ENCODE measurements at regions not wholly inside any gene's neighbourhood (a gene's known extent, or its start where the extent isn't known, plus 50 kb on each side); places are given as distances from the start of the nearest gene placed in this dataset.
"Not testable (repeated sequence)": the region's sequence is repeated elsewhere in the genome, so short reads cannot be mapped to it uniquely, and the experiment has no call there.

DNA sequence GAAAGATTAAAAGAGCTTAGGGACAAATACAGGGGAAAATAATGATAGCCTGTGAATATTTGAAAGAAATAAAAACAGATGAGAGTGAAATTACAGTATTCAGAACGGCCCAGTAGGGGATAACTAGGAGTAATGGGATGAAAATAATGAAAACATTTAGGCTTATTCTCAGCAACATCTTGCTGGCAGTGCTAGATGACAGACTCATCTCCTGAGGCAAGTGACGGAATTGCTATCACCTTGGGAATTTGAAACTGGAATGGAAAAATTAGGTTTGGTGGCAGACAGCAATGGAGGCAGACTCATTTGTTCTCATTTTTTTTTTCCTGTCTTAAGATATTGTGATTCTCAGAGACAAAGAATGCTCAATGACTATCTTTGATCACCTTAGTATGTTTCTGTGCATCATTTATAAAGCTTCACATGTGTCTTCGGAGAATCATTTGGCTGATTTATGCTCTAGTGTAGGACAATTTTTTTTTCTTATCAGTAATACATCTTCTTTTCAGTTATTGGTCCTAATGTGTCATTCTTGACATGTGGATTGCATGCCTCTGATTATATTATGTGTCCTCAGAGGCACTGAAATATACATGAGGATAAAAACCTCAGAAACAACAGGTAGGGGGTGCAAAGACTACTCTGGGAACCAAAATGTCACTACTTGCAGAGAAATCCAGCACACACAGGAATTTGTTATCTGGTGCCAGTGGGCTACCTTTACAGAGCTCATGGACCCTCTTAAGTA, 711.7 kb downstream of the EDEM1 start:
- Mint-ChIP-seq H3K4me1 (ENCODE audit: low read depth) (no peaks in the 10 kb centered on the region), H3K27ac (no peak overlapping the region), H3K27me3 (no peaks in the 10 kb centered on the region), H3K4me3 (no peak overlapping the region), H3K9me3 (peaks cover 8% of the 10 kb centered on the region), H3K36me3 (ENCODE audit: low read depth) (no peaks in the 10 kb centered on the region)

DNA sequence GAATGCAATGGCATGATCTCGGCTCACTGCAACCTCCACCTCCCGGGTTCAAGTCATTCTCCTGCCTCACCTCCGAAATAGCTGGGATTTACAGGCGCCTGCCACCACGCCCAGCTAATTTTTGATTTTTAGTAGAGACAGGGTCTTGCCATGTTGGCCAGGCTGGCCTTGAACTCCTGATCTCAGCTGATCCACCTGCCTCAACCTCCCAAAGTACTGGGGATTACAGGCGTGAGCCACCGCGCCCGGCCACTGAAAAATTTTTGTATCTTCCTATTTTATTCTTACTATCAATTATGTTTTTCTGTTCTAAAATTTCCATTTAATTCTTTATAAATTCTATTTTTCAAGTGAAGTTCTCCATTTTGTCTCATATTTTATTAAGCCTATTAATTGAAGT, 730.4 kb downstream of the EDEM1 start:
- Mint-ChIP-seq H3K27me3 (no peaks in the 10 kb centered on the region), H3K36me3 (ENCODE audit: low read depth) (no peaks in the 10 kb centered on the region), H3K9me3 (peaks cover 7% of the 10 kb centered on the region), H3K4me3 (no peak overlapping the region), H3K27ac (no peak overlapping the region), H3K4me1 (ENCODE audit: low read depth) (no peaks in the 10 kb centered on the region)

DNA sequence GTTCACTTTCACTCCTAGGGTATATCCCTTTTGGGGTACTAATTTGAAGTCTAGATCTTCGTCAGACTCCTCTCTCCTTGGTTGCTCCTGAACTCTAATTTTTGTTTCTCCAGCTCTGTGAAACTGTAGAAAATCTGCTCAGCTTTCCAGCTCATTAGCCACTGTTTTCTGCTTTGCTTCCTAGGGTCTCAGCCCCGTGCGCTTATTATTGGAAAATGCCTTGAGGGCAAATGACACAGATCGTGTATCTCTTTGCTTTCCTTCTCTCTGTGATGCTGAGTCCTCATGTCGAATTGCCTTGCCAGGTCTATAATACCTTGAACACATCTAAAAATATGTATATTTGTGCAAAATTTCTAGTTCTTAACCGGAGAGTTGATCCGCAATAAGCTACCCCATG, 731.1 kb downstream of the EDEM1 start:
- Mint-ChIP-seq H3K27me3 (no peaks in the 10 kb centered on the region), H3K4me1 (ENCODE audit: low read depth) (no peaks in the 10 kb centered on the region), H3K36me3 (ENCODE audit: low read depth) (no peaks in the 10 kb centered on the region), H3K27ac (no peak overlapping the region), H3K9me3 (peaks cover 10% of the 10 kb centered on the region), H3K4me3 (no peak overlapping the region)

DNA sequence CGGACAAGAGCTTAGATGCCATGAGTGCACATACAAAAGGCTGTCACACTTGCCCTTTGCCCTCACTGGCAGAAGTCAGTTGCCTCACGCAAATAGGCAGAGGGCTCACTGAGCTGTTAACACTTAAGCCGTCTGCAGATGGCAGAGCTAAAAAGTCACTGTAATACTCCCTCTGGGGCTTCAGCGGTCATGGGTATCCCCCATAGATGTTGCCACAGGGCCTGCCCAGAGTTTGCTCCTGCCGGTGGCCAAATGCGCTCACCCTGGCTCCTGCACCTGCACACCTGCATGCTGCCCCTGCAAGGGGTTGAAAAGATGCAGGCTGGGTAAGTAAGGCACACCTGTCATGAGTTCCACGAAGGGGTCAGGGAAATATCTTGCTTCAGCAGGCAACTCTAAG, 741.5 kb downstream of the EDEM1 start:
- no peak overlapping the region for H3K4me3 Mint-ChIP-seq
- H3K9me3 Mint-ChIP-seq: peaks cover 4% of the 10 kb centered on the region
- no peak overlapping the region for H3K27ac Mint-ChIP-seq
- H3K36me3 Mint-ChIP-seq (ENCODE audit: low read depth): no peaks in the 10 kb centered on the region
- no peaks in the 10 kb centered on the region for H3K27me3 Mint-ChIP-seq
- H3K4me1 Mint-ChIP-seq (ENCODE audit: low read depth): no peaks in the 10 kb centered on the region

DNA sequence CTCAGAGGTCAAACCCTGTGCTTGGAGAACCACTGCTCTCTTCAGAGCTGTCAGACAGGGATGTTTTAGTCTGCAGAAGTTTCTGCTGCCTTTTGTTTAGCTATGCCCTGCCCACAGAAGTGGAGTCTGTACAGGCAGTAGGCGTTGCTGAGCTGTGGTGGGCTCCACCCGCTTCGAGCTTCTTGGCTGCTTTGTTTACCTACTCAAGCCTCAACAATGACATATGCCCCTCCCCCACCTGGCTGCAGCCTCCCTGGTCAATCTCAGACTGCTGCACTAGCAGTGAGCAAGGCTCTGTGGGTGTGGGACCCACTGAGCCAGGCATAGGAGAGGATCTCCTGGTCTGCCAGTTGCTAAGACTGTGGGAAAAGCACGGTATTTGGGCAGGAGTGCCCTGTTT, 756.6 kb downstream of the EDEM1 start:
- H3K4me3 Mint-ChIP-seq; H3K27me3 Mint-ChIP-seq; H3K4me1 Mint-ChIP-seq (ENCODE audit: low read depth): not testable (repeated sequence)

DNA sequence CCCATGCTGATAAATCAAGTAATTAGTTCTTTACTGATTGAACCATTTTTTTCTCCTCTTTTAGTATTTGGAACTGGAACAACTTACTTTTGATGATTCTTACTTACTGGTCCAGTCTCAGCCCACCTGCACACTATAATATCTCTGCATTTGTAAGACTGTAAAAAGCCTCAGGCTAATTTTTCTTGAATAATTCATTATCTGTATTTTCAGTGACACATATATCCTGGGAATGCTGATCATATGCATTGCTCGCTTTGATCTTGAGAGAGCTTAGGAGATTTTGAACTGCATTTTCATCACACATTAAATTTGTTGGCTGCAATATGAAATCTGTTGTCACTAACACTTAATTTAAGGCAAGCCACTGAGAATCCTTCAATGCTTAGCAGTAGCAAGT, 760.6 kb downstream of the EDEM1 start:
- no peaks in the 10 kb centered on the region for H3K4me1 Mint-ChIP-seq (ENCODE audit: low read depth)
- H3K36me3 Mint-ChIP-seq (ENCODE audit: low read depth): no peaks in the 10 kb centered on the region
- H3K27me3 Mint-ChIP-seq: no peaks in the 10 kb centered on the region
- peaks cover 2% of the 10 kb centered on the region for H3K9me3 Mint-ChIP-seq
- H3K4me3 Mint-ChIP-seq: no peak overlapping the region
- no peak overlapping the region for H3K27ac Mint-ChIP-seq

More for the DNA sequence above, 756.6 kb downstream of the EDEM1 start:
- H3K36me3 Mint-ChIP-seq (ENCODE audit: low read depth); H3K9me3 Mint-ChIP-seq; H3K27ac Mint-ChIP-seq: not testable (repeated sequence)

DNA sequence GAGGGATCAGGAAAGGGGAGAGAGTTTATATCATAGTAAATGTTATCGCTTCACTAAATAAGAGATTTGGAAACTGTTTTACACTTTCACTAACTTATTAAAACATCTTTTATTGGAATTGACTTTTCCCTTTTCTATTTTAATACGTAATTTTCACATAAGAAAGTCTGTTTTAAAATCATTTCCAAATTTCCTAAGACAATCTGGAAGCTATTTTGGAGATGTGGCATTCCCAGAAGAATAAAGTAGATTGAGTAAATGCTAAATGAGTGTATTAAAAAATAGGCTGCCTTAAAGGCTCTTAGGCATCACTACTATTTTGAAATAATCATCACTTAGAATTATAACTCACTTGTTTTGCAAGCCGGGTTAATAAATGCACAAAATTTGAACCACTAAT, 763.5 kb downstream of the EDEM1 start:
- no peak overlapping the region for H3K27ac Mint-ChIP-seq
- peaks cover 9% of the 10 kb centered on the region for H3K9me3 Mint-ChIP-seq
- no peak overlapping the region for H3K4me3 Mint-ChIP-seq
- H3K27me3 Mint-ChIP-seq: no peaks in the 10 kb centered on the region
- no peaks in the 10 kb centered on the region for H3K36me3 Mint-ChIP-seq (ENCODE audit: low read depth)
- no peaks in the 10 kb centered on the region for H3K4me1 Mint-ChIP-seq (ENCODE audit: low read depth)

DNA sequence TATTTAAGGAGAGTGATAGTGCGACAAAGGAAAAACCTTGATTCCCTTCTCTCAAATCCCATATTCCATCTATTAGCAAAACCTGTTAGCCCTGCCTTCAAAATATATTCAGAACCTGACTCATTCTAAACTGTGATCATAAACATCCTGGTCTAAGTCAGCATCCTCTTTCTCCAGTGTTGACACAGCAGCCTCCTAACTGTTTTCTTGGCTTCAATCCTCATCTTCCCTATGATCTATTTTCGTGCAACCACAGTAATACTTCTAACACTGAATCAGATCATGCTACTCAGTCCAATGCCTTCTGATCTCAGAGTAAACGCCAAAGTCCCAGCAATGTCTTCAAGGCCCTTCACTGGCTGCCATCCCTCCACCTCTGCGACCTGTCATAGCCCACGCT, 785.1 kb downstream of the EDEM1 start:
- H3K9me3 Mint-ChIP-seq: peaks cover 21% of the 10 kb centered on the region
- H3K27ac Mint-ChIP-seq: no peak overlapping the region
- H3K4me1 Mint-ChIP-seq (ENCODE audit: low read depth): no peaks in the 10 kb centered on the region
- H3K27me3 Mint-ChIP-seq: no peaks in the 10 kb centered on the region
- no peak overlapping the region for H3K4me3 Mint-ChIP-seq
- H3K36me3 Mint-ChIP-seq (ENCODE audit: low read depth): no peaks in the 10 kb centered on the region

DNA sequence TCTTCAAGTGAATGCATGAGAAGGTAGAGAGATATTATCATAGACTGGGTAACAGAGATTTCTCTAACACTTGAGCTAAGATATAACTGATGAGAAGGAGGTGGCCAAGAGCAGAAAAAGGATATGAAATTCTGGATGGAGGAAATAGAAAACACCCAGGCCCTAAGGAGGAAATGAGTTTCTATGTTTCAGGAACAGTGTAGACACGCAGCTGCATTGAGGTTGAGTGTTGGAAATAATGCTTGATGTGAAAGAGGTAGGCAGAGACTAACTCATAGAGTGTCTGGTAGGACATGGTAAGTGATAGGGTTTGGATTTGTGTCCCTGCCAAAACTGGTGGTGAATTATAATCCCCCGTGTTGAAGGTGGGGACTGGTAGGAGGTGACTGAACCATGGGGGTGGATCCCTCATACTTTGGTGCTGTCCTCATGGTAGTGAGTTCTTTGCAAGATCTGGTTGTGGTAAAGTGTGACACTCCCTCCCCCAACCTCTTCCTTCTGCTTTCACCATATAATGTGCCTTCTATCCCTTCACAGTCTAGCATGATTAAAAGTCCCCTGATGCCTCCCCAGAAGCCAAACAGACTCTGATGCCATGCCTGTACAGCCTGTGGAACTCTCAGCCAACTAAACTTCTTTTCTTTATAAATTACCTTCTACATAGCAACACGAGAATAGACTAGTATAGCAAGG, 787.3 kb downstream of the EDEM1 start:
- Mint-ChIP-seq H3K27ac (no peak overlapping the region), H3K4me3 (no peak overlapping the region), H3K4me1 (ENCODE audit: low read depth) (no peaks in the 10 kb centered on the region), H3K36me3 (ENCODE audit: low read depth) (no peaks in the 10 kb centered on the region), H3K27me3 (no peaks in the 10 kb centered on the region), H3K9me3 (peaks cover 15% of the 10 kb centered on the region)

DNA sequence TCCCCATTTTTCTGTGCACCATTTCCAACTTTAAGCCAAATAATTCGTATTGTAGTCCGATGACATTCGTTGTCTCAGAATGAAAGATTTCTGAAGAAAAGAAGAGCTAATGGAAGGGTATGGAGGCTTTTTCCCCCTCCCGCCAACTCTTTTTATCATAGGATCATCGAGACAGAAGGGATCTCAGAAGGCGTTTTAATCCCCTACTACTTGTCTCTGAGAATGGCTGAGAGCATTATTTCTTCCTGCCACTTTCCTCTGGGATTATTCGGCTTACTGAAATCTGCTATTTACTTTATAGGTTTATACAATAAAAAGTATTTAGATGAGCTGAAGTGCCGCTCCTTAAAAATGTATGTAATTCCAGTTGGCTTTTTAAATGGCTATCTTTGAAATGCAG, 789.8 kb downstream of the EDEM1 start:
- Mint-ChIP-seq H3K27ac (no peak overlapping the region), H3K9me3 (peaks cover 32% of the 10 kb centered on the region), H3K36me3 (ENCODE audit: low read depth) (no peaks in the 10 kb centered on the region), H3K4me3 (no peak overlapping the region), H3K4me1 (ENCODE audit: low read depth) (no peaks in the 10 kb centered on the region), H3K27me3 (no peaks in the 10 kb centered on the region)

DNA sequence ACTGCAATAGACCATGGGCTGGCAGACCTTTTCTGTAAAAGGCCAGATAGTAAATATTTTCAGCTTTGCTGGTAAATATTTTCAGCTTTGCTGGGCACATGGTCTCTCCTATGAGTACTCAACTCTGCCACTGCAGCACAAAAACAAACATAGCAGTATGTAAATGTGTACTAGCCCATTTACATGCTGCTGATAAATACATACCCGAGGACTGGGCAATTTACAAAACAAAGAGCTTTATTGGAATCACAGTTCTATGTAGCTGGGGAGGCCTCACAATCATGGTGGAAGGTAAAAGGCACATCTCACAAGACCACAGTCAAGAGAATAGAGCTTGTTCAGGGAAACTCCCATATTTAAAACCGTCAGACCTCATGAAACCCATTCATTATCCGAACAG, 793.0 kb downstream of the EDEM1 start:
- H3K4me3 Mint-ChIP-seq: no peak overlapping the region
- H3K4me1 Mint-ChIP-seq (ENCODE audit: low read depth): no peaks in the 10 kb centered on the region
- peaks cover 32% of the 10 kb centered on the region for H3K9me3 Mint-ChIP-seq
- H3K27ac Mint-ChIP-seq: no peak overlapping the region
- H3K27me3 Mint-ChIP-seq: no peaks in the 10 kb centered on the region
- no peaks in the 10 kb centered on the region for H3K36me3 Mint-ChIP-seq (ENCODE audit: low read depth)

DNA sequence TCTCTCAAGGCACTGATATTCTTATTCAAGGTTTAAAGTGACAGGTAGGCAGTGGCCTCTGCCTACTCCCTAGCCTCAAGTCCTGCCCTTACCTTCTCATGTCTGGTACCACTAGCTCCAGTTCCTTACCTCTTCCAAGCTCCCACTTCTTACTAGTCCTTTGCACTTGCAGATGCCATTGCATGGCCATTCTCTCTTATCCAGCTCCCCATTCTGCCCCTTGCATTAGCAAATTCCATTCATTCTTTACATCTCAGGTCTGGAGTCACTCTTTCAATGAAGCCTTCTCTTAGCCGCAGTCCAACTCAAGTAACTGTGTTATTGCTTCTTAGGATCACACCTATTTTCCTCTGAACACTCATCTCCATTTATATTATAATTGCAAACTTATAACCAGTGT, 807.1 kb downstream of the EDEM1 start:
- H3K4me1 Mint-ChIP-seq (ENCODE audit: low read depth): no peaks in the 10 kb centered on the region

DNA sequence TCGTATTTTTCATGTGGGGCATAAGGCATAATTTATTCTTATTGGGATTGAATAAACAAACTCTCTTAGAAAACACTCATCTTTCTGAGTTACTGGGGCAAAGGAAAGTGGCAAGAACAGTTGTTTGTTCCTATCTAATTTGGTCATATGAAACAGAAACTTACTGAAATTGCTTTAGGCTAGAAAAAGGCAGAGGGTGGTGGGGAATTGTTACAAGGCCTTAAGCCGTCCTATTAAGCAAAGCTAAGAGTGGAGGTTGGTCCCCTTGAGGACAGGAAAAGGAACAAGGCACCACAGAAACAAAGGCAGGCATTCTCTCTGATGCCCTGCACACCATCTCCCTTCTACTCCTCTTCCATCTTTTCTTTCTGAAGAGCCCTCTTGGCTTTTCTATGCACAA, 830.9 kb downstream of the EDEM1 start:
- Mint-ChIP-seq H3K27me3 (no peaks in the 10 kb centered on the region), H3K4me3 (no peak overlapping the region), H3K27ac (no peak overlapping the region), H3K9me3 (peaks cover 16% of the 10 kb centered on the region), H3K36me3 (ENCODE audit: low read depth) (no peaks in the 10 kb centered on the region), H3K4me1 (ENCODE audit: low read depth) (no peaks in the 10 kb centered on the region)

More for the DNA sequence above, 807.1 kb downstream of the EDEM1 start:
- Mint-ChIP-seq H3K36me3 (ENCODE audit: low read depth) (no peaks in the 10 kb centered on the region), H3K27ac (no peak overlapping the region), H3K4me3 (no peak overlapping the region), H3K9me3 (peaks cover 13% of the 10 kb centered on the region), H3K27me3 (no peaks in the 10 kb centered on the region)

DNA sequence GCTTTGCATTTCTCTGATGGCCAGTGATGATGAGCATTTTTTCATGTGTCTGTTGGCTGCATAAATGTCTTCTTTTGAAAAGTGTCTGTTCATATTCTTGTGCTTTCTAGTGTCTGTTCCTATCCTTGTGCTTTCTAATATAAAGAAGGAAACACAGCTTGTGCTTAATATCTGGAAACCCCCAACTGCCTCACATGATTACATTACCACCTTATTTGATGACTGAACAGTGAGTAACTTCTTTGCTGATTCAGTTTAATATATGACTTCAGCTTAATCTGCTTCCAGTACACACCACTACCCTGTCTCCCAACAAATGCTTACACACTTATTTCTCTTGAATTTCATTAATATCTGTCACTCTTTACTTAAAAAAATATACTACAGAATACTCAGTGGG, 835.1 kb downstream of the EDEM1 start:
- Mint-ChIP-seq H3K4me1 (ENCODE audit: low read depth) (no peaks in the 10 kb centered on the region), H3K27me3 (no peaks in the 10 kb centered on the region), H3K4me3 (no peak overlapping the region), H3K27ac (no peak overlapping the region), H3K36me3 (ENCODE audit: low read depth) (no peaks in the 10 kb centered on the region), H3K9me3 (peaks cover 18% of the 10 kb centered on the region)

DNA sequence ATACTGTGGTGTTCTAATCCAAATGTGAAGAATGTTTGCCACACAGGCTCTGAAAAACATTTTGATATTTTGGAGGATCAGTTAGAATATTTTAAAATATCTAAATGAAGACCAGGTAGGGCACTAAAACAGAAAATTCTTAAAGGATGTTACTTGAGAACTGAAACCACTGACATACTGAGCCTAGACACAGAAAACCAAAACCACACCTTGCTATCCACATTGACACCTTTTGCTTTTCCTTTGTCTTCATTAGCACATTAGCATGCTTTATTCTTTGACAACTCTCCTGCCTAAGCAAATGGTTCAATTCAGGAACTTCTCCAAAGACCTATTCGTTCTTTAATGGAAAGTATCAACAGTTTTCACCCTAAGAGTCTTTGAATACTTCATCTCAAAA, 835.9 kb upstream of the GRM7 start:
- Mint-ChIP-seq H3K9me3 (peaks cover 24% of the 10 kb centered on the region), H3K4me1 (ENCODE audit: low read depth) (no peaks in the 10 kb centered on the region), H3K27ac (no peak overlapping the region), H3K27me3 (no peaks in the 10 kb centered on the region), H3K36me3 (ENCODE audit: low read depth) (no peaks in the 10 kb centered on the region), H3K4me3 (no peak overlapping the region)

DNA sequence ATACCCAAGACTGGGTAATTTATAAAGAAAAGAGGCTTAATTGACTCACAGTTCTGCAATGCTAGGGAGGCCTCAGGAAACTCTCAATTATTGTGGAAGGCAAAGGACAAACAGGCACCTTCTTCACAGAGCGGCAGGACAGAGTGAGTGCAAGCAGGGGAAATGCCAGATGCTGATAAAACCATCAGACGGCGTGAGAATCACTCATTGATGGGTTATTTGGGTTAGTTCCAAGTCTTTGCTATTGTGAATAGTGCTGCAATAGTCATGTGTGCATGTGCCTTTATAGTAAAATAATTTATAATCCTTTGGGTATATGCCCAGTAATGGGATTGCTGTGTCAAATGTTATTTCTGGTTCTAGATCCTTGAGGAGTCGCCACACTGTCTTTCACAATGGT, 830.3 kb upstream of the GRM7 start:
- not testable (repeated sequence) for H3K4me1 Mint-ChIP-seq (ENCODE audit: low read depth); H3K27me3 Mint-ChIP-seq; H3K27ac Mint-ChIP-seq; H3K36me3 Mint-ChIP-seq (ENCODE audit: low read depth); H3K4me3 Mint-ChIP-seq
- peaks cover 28% of the 10 kb centered on the region for H3K9me3 Mint-ChIP-seq
